ENCODE measurements at regions not wholly inside any gene's neighbourhood (a gene's known extent, or its start where the extent isn't known, plus 50 kb on each side); places are given as distances from the start of the nearest gene placed in this dataset.

DNA sequence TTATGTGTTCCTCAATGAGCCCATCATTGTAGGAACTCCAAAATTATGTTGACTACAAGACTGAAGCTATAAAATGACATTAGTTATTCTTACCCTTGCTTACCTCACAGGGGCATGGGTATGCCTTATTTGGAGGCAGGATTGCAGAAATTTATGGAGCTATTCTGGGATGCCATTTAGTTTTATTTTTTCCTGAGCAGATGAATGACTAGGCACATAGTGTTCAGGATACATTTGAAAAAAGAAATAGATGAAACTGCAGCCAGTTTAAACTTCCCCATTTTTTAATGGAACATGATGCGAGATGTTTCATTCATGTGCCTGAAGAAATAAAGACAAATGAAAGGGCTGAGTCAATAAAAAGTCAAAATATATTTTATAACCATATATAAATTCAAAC is 399.2 kb upstream of the JAG1 start:
- TF ChIP-seq POLR2A (IDR thresholded peaks at IDR 0.05; ENCODE audit: low read depth, low read length) (no peak), TAF1 (IDR thresholded peaks at IDR 0.05; ENCODE audit: low read depth, low read length) (no peak), POLR2AphosphoS5 (IDR thresholded peaks at IDR 0.05; ENCODE audit: low read depth, low read length) (no peak), PAX5 (IDR thresholded peaks at IDR 0.05; ENCODE audit: insufficient read depth, low read length, severe bottlenecking) (no peak)
